ENCODE measurements at regions not wholly inside any gene's neighbourhood (a gene's known extent, or its start where the extent isn't known, plus 50 kb on each side); places are given as distances from the start of the nearest gene placed in this dataset.

- no peaks in the 10 kb centered on the region for H3K36me3 ChIP-seq (ENCODE audit: control insufficient read depth in 1 of 2, insufficient read depth in 2 of 2, low read length in 2 of 2)
- no peaks in the 10 kb centered on the region for H3K4me1 ChIP-seq (ENCODE audit: control insufficient read depth in 1 of 2, insufficient read depth in 2 of 2, low read length in 2 of 2)
- H3K79me2 ChIP-seq (ENCODE audit: insufficient read depth, low read length), result no peaks in the 10 kb centered on the region
- no TSS peak for BruUV-seq (replicated peaks)
- no peak overlapping the region for H2AFZ ChIP-seq (ENCODE audit: low read depth, low read length, poor library complexity, severe bottlenecking)
- intact Hi-C loops (cut with micrococcal nuclease), result no loop called here
- H3K4me2 ChIP-seq (ENCODE audit: low read length), result no peak overlapping the region
- CTCF ChIA-PET, result no interaction called here
- H3K9ac ChIP-seq (ENCODE audit: low read length), result no peak overlapping the region
- no peak overlapping the region for H3K27ac ChIP-seq (ENCODE audit: low read depth, low read length)
- no peaks in the 10 kb centered on the region for H3K9me3 ChIP-seq (ENCODE audit: control insufficient read depth in 1 of 2, insufficient read depth in 1 of 2, low read depth in 1 of 2, low read length in 2 of 2)
- H3K9me2 ChIP-seq (ENCODE audit: insufficient read depth), result no peaks in the 10 kb centered on the region
- TF ChIP-seq ZBTB33 (IDR thresholded peaks at IDR 0.05; ENCODE audit: extremely low read depth, insufficient replicate concordance, low read length), result no peak
- no peak for TF ChIP-seq TCF7L2 (IDR thresholded peaks at IDR 0.05; ENCODE audit: borderline replicate concordance, extremely low read depth, insufficient read depth, insufficient read length)
- no peak for TF ChIP-seq EZH2 (IDR thresholded peaks at IDR 0.05)
- no peak for TF ChIP-seq FOSL1 (IDR thresholded peaks at IDR 0.05; ENCODE audit: low read depth)
- TF ChIP-seq ELF1 (IDR thresholded peaks at IDR 0.05; ENCODE audit: borderline replicate concordance, low read depth), result no peak
- TF ChIP-seq POLR2AphosphoS5 (IDR thresholded peaks at IDR 0.05; ENCODE audit: low read depth, low read length), result no peak
- TF ChIP-seq CTCF (IDR thresholded peaks at IDR 0.05 in 2 of 3, conservative IDR thresholded peaks at IDR 0.05 in 1 of 3; ENCODE audit: borderline replicate concordance in 1 of 3, insufficient read depth in 1 of 3, low read depth in 2 of 3, low read length in 2 of 3), result no peak
- TF ChIP-seq SP1 (IDR thresholded peaks at IDR 0.05; ENCODE audit: low read depth), result no peak
- TF ChIP-seq YY1 (IDR thresholded peaks at IDR 0.05; ENCODE audit: extremely low read depth, insufficient replicate concordance, low read depth, low read length), result no peak
- TF ChIP-seq SRF (IDR thresholded peaks at IDR 0.05; ENCODE audit: low read depth), result no peak
- TF ChIP-seq EGR1 (IDR thresholded peaks at IDR 0.05; ENCODE audit: low read depth), result no peak
- TF ChIP-seq ZFX (IDR thresholded peaks at IDR 0.05), result no peak
- POLR2A ChIA-PET, result no interaction called here
- ATAC-seq, result no peak
- H3K27me3 ChIP-seq (ENCODE audit: insufficient read depth, low read length), result no peaks in the 10 kb centered on the region
- RAD21 ChIA-PET (ENCODE audit: low non-redundant PET in 1 of 2, low total read pairs in 2 of 2, uncharacterized antibody in 2 of 2, unreplicated experiment in 2 of 2), result no interaction called here
- no peaks in the 10 kb centered on the region for H4K20me1 ChIP-seq (ENCODE audit: insufficient read depth)
- no peak for DNase-seq (ENCODE audit: low read depth, low spot score)
- H3K4me3 ChIP-seq (replicated peaks in 1 of 2; ENCODE audit: low read depth in 1 of 2, low read length in 2 of 2), result no peak overlapping the region
Measured at GRCh38 chr5:106797996-106798395, 872.7 kb downstream of the EFNA5 start.

Data from HCT116 (cell line).